ENCODE measurements at regions not wholly inside any gene's neighbourhood (a gene's known extent, or its start where the extent isn't known, plus 50 kb on each side); places are given as distances from the start of the nearest gene placed in this dataset.

DNA sequence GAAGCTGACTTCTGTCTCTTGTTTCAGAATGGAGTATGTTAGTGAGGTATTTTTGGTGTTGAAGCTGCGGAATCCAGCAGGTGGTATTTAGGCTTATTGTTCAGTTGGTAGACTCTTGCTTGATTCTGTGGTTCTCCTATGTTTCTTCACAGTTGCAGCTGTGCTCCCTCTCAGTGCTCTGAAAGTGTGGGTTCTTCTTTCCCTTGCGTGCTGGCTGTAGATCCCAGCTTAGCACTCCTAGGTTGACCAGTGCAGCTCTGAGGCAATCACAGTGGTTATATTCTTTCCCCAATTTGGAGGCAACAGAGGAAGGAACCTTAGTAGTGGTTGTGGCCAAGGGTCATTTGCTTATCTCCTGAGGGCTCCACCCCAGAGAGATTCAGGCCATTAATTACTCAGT lies 269.2 kb upstream of the NRIP1 start:
- TF ChIP-seq EZH2 (IDR thresholded peaks at IDR 0.05; ENCODE audit: insufficient read depth, low read length): no peak
- TF ChIP-seq, protein P1, sequence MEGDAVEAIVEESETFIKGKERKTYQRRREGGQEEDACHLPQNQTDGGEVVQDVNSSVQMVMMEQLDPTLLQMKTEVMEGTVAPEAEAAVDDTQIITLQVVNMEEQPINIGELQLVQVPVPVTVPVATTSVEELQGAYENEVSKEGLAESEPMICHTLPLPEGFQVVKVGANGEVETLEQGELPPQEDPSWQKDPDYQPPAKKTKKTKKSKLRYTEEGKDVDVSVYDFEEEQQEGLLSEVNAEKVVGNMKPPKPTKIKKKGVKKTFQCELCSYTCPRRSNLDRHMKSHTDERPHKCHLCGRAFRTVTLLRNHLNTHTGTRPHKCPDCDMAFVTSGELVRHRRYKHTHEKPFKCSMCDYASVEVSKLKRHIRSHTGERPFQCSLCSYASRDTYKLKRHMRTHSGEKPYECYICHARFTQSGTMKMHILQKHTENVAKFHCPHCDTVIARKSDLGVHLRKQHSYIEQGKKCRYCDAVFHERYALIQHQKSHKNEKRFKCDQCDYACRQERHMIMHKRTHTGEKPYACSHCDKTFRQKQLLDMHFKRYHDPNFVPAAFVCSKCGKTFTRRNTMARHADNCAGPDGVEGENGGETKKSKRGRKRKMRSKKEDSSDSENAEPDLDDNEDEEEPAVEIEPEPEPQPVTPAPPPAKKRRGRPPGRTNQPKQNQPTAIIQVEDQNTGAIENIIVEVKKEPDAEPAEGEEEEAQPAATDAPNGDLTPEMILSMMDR (IDR thresholded peaks at IDR 0.05; ENCODE audit: insufficient read depth, low read depth, low read length): no peak

Measured in astrocyte (in vitro differentiated cells and primary cell).